ENCODE measurements at regions not wholly inside any gene's neighbourhood (a gene's known extent, or its start where the extent isn't known, plus 50 kb on each side); places are given as distances from the start of the nearest gene placed in this dataset.

GRCh38 chr3:193174140-193174539, 66.9 kb upstream of the PLAAT1 start:
- TF ChIP-seq CTCF (IDR thresholded peaks at IDR 0.05; ENCODE audit: insufficient read depth, low read length) (no peak), POLR2AphosphoS5 (IDR thresholded peaks at IDR 0.05; ENCODE audit: low read depth) (no peak), SPI1 (IDR thresholded peaks at IDR 0.05; ENCODE audit: borderline replicate concordance, low read depth) (no peak)
